GM20000 (cell line): ENCODE measurements at regions not wholly inside any gene's neighbourhood (a gene's known extent, or its start where the extent isn't known, plus 50 kb on each side); places are given as distances from the start of the nearest gene placed in this dataset.

Source experiments
- DNase-seq: peaks from one replicate; pipeline ENCODE4 v3.0.0; 2012; ENCODE audit warnings: low spot score
- CTCF ChIP-seq: IDR thresholded peaks from 2 replicates; pipeline ENCODE4 v1.5.1; 2012; ENCODE audit warnings: mild to moderate bottlenecking, control low read depth; ENCODE audit errors: extremely low read depth, missing control alignments

GRCh38 chr20:52242237-52243230, 51.0 kb upstream of the ZFP64 start:
- TF ChIP-seq CTCF, result no peak
- peak; percentile 18 for DNase-seq
